Keratinocyte (primary cell): ENCODE measurements at regions not wholly inside any gene's neighbourhood (a gene's known extent, or its start where the extent isn't known, plus 50 kb on each side); places are given as distances from the start of the nearest gene placed in this dataset.

Experiments used
- DNase-seq: peaks from one replicate; pipeline ENCODE4 v3.0.0-alpha.2; 2011; ENCODE audit warnings: low read depth, missing footprints, low spot score
- FAIRE-seq: peaks from 2 replicates; lab custom pipeline; 2011; peaks lifted over from hg19 to GRCh38; lab: Jason Lieb, UNC
- H2AFZ ChIP-seq: 2 replicates; pipeline ENCODE4 v1.6.0; 2012; ENCODE audit warnings: low read length, control low read depth, inconsistent platforms; ENCODE audit not compliant: control insufficient read depth
- H3K27ac ChIP-seq: 2 replicates; pipeline ENCODE4 v1.5.1; 2011; ENCODE audit warnings: low read length; ENCODE audit not compliant: control insufficient read depth, insufficient read depth
- H3K27me3 ChIP-seq: 3 replicates; pipeline ENCODE4 v1.6.0; 2011; ENCODE audit warnings: low read length; ENCODE audit not compliant: control insufficient read depth, insufficient read depth; ENCODE audit errors: extremely low read depth
- H3K36me3 ChIP-seq, 2 experiments: 2 replicates in 1 of 2; 3 replicates in 1 of 2; pipeline ENCODE4 v1.5.1; 2011; ENCODE audit warnings: low read length in 2 of 2, mild to moderate bottlenecking in 1 of 2; ENCODE audit not compliant: control insufficient read depth in 2 of 2, insufficient read depth in 2 of 2; ENCODE audit errors: extremely low read depth in 1 of 2
- H3K4me1 ChIP-seq: 3 replicates; pipeline ENCODE4 v1.5.1; 2011; ENCODE audit warnings: low read length; ENCODE audit not compliant: control insufficient read depth, insufficient read depth; ENCODE audit errors: extremely low read depth
- H3K4me2 ChIP-seq: 3 replicates; pipeline ENCODE4 v1.6.0; 2011; ENCODE audit warnings: low read depth, low read length; ENCODE audit not compliant: control insufficient read depth, insufficient read depth; ENCODE audit errors: extremely low read depth
- H3K4me3 ChIP-seq, 3 experiments: fragments of 200-600 bp in 1 of 3; sonication (generic) in 1 of 3; 2 replicates in 2 of 3; 3 replicates in 1 of 3; pipeline ENCODE4 v1.5.1; 2011 to 2016; ENCODE audit warnings: low read length in 3 of 3, mild to moderate bottlenecking in 3 of 3, control low read depth in 2 of 3, inconsistent platforms in 1 of 3, low read depth in 1 of 3, mixed read lengths in 1 of 3, mixed run types in 1 of 3, moderate library complexity in 1 of 3; ENCODE audit not compliant: control insufficient read depth in 2 of 3, insufficient read depth in 2 of 3; ENCODE audit errors: extremely low read depth in 1 of 3
- H3K79me2 ChIP-seq: 2 replicates; pipeline ENCODE4 v1.6.0; 2012; ENCODE audit warnings: low read length; ENCODE audit not compliant: control insufficient read depth, insufficient read depth
- H3K9ac ChIP-seq: 3 replicates; pipeline ENCODE4 v1.6.0; 2011; ENCODE audit warnings: low read length; ENCODE audit not compliant: control insufficient read depth, insufficient read depth; ENCODE audit errors: extremely low read depth
- H3K9me1 ChIP-seq: 3 replicates; pipeline ENCODE4 v1.6.0; 2011; ENCODE audit warnings: low read length; ENCODE audit not compliant: control insufficient read depth, insufficient read depth; ENCODE audit errors: extremely low read depth
- H3K9me3 ChIP-seq: 2 replicates; pipeline ENCODE4 v1.5.1; 2012; ENCODE audit warnings: low read depth, low read length; ENCODE audit not compliant: control insufficient read depth
- H4K20me1 ChIP-seq: 3 replicates; pipeline ENCODE4 v1.6.0; 2011; ENCODE audit warnings: low read length; ENCODE audit not compliant: control insufficient read depth, insufficient read depth; ENCODE audit errors: extremely low read depth
- CTCF ChIP-seq, 3 experiments: IDR thresholded peaks in 1 of 3; conservative IDR thresholded peaks in 1 of 3; optimal IDR thresholded peaks in 1 of 3; 2 replicates in 2 of 3; 3 replicates in 1 of 3; pipeline versions ENCODE3 to v1.5.1; 2011; ENCODE audit warnings: low read length in 3 of 3, mild to moderate bottlenecking in 3 of 3, moderate library complexity in 2 of 3, control low read depth in 1 of 3, inconsistent platforms in 1 of 3; ENCODE audit not compliant: insufficient read depth in 2 of 3; ENCODE audit errors: extremely low read depth in 1 of 3
- EZH2 ChIP-seq: IDR thresholded peaks from one replicate; pipeline ENCODE4 v1.6.1; 2012; ENCODE audit warnings: inconsistent platforms, mild to moderate bottlenecking, low read length, moderate library complexity
- dilution Hi-C: fragments of 300-500 bp; cut with MboI; formaldehyde crosslinking; loops from one replicate; pipeline ENCODE4 v1.7.0; 2020; ENCODE audit warnings: low sequenced_read_pairs; ENCODE audit not compliant: extremely low pct_ligation_motif_present

- no peaks in the 10 kb centered on the region for H3K9me3 ChIP-seq
- no peaks in the 10 kb centered on the region for H3K4me1 ChIP-seq
- no peak overlapping the region for H2AFZ ChIP-seq
- H3K4me2 ChIP-seq = no peak overlapping the region
- H3K4me3 ChIP-seq = no peak overlapping the region
- H3K9me1 ChIP-seq = no peaks in the 10 kb centered on the region
- no peaks in the 10 kb centered on the region for H4K20me1 ChIP-seq
- DNase-seq = no peak
- no peak for FAIRE-seq
- no peaks in the 10 kb centered on the region for H3K27me3 ChIP-seq
- TF ChIP-seq EZH2 = no peak
- dilution Hi-C loops = no loop called here
- H3K27ac ChIP-seq = no peak overlapping the region
- no peaks in the 10 kb centered on the region for H3K36me3 ChIP-seq
- no peaks in the 10 kb centered on the region for H3K79me2 ChIP-seq
- H3K9ac ChIP-seq = no peak overlapping the region
These were observed 691.5 kb upstream of the POU3F2 start for GRCh38 chr6:98142839-98143238.

- Histone ChIP-seq H3K4me2 (no peak overlapping the region), H3K36me3 (no peaks in the 10 kb centered on the region), H3K9me3 (no peaks in the 10 kb centered on the region), H4K20me1 (no peaks in the 10 kb centered on the region), H2AFZ (no peak overlapping the region), H3K9ac (no peak overlapping the region), H3K79me2 (no peaks in the 10 kb centered on the region), H3K27me3 (no peaks in the 10 kb centered on the region), H3K4me1 (no peaks in the 10 kb centered on the region), H3K9me1 (no peaks in the 10 kb centered on the region), H3K4me3 (no peak overlapping the region), H3K27ac (no peak overlapping the region)
- TF ChIP-seq CTCF (optimal IDR thresholded peaks at IDR 0.05 in 1 of 3, IDR thresholded peaks at IDR 0.05 in 1 of 3, conservative IDR thresholded peaks at IDR 0.05 in 1 of 3; ENCODE audit: extremely low read depth in 1 of 3, insufficient read depth in 2 of 3, low read length in 3 of 3) (no peak), EZH2 (no peak)
- FAIRE-seq = no peak
- DNase-seq = no peak
- dilution Hi-C loops = no loop called here
These were observed 687.7 kb upstream of the POU3F2 start for GRCh38 chr6:98146656-98147055.

GRCh38 chr6:98156580-98156979, 677.8 kb upstream of the POU3F2 start:
- H3K79me2 ChIP-seq = no peaks in the 10 kb centered on the region
- TF ChIP-seq CTCF (optimal IDR thresholded peaks at IDR 0.05 in 1 of 3, IDR thresholded peaks at IDR 0.05 in 1 of 3, conservative IDR thresholded peaks at IDR 0.05 in 1 of 3; ENCODE audit: extremely low read depth in 1 of 3, insufficient read depth in 2 of 3, low read length in 3 of 3) = no peak
- TF ChIP-seq EZH2 = no peak
- no peak for DNase-seq
- no peaks in the 10 kb centered on the region for H3K27me3 ChIP-seq
- no peaks in the 10 kb centered on the region for H3K4me1 ChIP-seq
- dilution Hi-C loops = no loop called here
- no peak overlapping the region for H2AFZ ChIP-seq
- H3K9ac ChIP-seq = no peak overlapping the region
- no peak overlapping the region for H3K4me3 ChIP-seq
- H3K9me1 ChIP-seq = no peaks in the 10 kb centered on the region
- no peaks in the 10 kb centered on the region for H3K9me3 ChIP-seq
- FAIRE-seq = no peak
- H3K27ac ChIP-seq = no peak overlapping the region
- no peaks in the 10 kb centered on the region for H4K20me1 ChIP-seq
- H3K36me3 ChIP-seq = no peaks in the 10 kb centered on the region
- H3K4me2 ChIP-seq = no peak overlapping the region
